Stimulated activated CD8-positive, alpha-beta memory T cell treated with anti-CD3 and anti-CD28 coated beads, Interleukin-4, amount 100 ng/mL, for 48 hours (primary cell): ENCODE measurements at regions not wholly inside any gene's neighbourhood (a gene's known extent, or its start where the extent isn't known, plus 50 kb on each side); places are given as distances from the start of the nearest gene placed in this dataset.
"Not testable (repeated sequence)": the region's sequence is repeated elsewhere in the genome, so short reads cannot be mapped to it uniquely, and the experiment has no call there.

ENCODE experiments used
- DNase-seq: peaks from one replicate; pipeline ENCODE4 v3.0.0-alpha.2; 2020

GRCh38 chr10:52483587-52483986 lies 169.5 kb downstream of the DKK1 start:
- DNase-seq, result no peak

GRCh38 chr10:52484206-52485065 lies 170.4 kb downstream of the DKK1 start:
- DNase-seq, result no peak

- no peak for DNase-seq
Measured at GRCh38 chr10:52485462-52485861, 171.4 kb downstream of the DKK1 start.

DNA sequence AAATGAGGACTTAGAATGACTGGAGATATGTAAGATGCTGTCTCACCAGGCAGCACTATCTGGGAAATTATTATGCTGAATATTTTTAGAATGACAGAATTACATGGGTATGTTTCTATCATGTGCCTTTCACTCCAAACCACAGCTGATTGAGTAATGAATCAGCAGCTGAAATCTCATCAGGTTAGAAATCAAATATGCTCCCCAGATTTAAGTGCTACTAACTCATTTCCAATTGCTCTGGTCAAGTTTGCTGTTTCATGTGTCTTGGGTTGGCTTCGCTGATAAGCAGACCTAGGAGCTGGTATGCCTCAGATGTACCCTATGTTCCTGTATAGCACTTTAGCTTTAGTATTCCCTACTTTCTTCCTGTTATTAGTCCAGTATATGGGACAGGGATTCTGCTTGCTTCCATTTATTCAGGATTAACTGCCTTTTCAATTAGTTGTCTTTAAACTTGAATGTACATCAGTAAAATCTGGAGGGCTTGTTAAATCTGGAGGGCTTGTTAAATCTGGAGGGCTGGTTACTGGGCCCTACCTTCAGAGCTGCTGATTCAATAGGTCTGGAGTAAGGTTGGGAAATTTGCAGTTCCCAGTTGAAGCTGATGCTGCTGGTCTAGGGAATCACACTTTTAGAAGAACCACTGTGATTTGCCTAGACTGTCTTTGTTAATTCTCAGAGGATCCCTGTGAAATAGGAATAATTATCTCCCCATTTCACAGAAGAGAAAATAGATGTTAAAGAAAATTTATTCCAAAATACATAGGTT lies 172.9 kb downstream of the DKK1 start:
- no peak for DNase-seq

DNA sequence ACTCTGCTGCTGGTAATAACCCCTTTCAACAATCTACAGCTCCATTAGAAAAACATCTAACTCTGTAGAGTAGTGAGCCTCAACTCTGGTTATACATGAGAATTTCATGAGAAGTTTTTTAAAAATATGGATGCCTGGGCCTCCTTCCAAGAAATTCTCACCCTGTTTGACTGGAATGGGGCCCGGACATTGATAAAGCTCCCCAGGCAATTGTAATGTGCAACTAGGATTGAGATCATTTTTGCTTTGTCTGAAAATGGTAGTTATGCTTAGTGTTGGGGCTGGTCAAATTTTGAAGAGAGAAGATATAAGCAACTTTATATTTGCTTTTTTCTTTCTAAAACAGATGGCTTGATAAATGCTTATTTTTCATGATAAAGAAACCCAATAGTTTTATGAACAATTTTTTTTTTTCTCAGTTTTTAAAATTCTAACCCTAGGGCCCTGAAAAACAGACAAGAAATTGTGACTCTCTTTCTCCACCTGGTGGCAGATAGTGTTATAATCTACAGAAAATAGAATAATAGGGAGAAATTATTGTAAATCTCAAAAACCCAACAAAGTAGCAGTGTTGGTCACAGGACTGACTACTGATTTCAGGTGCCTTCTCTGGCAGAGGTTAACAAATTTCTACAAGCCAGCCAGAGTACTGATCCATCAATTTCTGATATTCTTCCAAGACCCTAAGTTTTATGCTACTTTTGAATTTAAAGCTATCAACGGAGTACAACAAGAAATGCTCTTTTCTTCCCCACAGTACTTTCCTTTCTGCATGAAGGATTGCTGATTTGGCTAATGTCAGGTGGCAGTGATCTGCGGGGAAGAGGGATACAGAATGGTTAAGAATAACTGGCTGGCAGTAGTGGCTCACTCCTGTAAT lies 174.8 kb downstream of the DKK1 start:
- no peak for DNase-seq

GRCh38 chr10:52491246-52491995 lies 177.3 kb downstream of the DKK1 start:
- DNase-seq, result no peak

DNA sequence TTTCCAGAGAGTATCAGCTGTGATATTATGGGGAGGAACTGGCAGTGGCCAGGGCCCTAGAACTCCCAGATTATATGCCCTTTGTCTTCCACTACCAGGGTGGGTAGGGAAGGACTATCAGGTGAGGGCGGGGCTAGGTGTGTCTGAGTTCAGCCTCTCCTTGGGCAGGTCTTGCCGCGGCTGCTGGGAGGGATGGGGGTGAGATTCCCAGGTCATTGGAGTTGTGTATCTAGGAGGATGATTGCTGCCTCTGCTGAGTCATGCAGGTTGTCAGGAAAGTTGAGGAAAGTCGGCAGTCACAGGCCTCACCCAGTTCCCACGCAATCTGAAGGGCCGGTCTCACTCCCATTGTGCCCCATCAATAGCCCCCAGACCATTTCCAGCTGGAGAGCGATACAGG lies 185.2 kb downstream of the DKK1 start:
- DNase-seq, result no peak

GRCh38 chr10:52500476-52500875 lies 186.4 kb downstream of the DKK1 start:
- DNase-seq, result no peak

DNA sequence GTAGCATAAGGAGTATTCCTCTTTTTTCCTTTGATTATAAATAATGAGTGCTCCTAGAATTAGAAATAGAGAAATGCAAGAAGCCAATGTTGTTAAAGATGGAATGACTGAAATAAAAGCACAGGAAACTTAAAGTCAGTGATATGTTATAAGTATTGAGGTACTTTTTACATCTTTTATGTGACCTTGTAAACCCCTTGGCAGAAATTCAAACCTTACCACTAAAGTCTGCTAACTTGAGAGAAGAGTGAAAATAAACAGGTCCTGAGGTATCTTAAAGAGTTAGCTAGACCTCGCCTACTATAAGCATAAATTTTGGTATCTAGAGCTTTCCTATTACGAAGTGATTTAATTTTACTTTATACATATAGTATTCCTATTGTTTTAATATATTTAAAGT lies 188.2 kb downstream of the DKK1 start:
- no peak for DNase-seq

DNA sequence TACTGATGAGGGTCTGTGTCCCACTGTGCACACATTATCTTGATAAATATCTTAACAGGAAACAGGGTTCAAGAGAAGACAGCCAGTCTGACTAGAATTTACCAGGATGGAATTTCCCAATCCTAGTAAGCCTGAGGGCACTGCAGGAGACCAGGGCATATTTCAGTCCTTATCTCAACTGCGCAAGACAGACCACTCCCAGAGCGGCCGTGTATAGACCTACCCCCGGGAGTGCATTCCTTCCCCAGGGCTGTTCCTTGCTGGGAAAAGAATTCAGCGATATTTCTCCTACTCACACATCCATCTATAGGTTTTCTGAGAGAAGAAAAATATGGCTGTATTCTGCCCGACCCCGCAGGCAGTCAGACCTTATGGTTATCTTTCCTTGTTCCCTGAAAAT lies 191.3 kb downstream of the DKK1 start:
- not testable (repeated sequence) for DNase-seq

DNA sequence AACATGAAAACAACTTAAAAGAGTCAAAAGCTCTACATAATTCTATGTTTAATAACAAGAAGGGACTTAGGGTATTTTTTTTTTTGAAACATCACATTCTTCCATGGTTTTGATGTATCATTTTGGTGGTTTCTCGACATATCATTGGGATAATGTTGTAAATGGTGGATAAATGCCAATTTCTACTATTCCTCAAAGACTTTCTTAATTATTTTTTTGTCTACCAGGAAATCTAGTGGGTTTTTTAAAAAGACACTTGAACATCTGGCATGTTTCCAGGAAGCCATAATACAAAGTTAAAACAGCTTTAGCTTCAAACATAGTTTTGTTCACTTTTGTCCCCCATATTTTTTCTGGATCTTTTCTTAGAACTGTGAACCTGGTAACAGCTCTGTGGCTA lies 200.4 kb downstream of the DKK1 start:
- no peak for DNase-seq

DNA sequence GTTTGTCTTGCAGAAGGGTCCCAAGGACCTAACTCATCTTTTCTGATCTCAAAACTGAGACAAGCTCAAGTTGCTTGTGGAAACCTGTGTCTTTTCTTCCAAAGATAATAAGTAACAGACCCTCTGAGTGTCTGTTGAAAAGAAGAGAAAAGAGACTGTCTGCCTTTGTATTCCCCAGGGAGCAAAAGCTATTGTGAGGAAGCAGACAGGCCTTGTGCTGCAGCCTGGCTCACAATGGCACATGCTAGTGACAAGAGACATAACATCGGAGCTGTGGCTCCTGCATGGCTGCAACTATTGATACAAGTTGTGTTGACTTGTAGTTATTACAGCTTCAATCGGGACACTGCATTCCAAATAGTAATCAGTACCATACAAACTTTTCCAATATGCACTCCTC lies 202.9 kb downstream of the DKK1 start:
- DNase-seq, result no peak

DNA sequence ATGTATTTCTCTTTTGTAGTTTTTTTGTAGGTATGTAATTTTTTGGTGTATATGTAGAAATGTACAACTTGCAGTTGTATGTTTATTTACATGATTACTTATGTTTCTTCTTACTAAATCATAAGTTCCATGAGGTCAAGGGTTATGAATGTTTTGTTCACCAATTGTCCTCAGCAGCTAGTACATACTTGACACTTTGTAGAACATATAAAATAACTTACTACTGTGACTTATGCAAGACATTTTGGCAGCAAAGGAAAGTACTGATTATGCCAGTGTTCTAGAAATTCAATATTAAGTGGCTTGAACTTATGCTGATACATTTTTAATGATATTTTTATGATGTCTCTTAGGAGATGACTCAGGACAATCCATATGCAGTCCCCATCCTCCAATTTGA lies 209.6 kb downstream of the DKK1 start:
- DNase-seq, result no peak

DNA sequence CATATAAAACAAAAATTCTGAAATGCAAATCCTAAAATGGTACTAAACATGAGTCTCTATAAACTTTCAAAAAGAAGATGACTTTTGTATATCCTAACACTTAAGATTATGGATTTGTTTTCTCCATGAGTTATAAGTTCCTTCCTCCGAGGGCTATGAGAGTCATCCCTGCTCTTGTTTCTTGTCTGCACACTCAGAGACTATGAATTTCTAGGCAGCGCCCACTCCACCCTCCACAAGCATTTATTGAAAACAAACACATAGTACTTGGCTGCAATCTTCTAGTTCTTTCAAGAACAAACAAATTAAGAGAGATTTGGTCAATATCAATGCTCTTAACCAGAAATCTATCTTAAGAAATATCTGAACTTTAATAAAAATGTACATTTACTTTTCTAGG lies 211.7 kb downstream of the DKK1 start:
- DNase-seq, result no peak

DNA sequence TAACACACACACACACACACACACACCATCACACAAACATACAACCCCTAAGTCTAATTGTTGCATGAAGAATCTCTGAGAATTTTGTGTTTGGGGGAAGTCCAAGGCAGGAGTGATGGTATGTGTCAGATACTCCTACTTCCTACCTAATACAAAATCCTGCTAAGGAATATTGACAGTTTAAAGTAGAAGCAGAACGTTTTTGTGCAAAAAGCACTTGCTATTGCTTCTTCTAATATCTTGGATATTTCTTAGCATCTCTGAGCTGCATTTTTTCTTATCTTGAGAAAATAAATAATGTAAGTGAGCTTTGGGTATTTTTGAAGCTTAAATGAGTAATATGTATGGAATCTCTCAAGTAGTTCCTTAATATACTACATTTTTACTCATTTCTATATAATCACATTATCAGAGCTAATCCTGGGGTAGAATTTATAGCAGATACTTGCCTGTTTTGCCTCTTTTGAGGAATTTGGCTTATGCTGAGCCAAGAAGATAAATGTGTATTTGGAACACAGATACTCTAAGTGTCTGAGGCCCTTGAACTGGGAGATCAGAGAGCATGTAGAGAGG lies 212.3 kb downstream of the DKK1 start:
- no peak for DNase-seq

GRCh38 chr10:52532650-52533290 lies 218.7 kb downstream of the DKK1 start:
- DNase-seq, result no peak

- DNase-seq, result no peak
Measured at GRCh38 chr10:52533986-52534385, 219.9 kb downstream of the DKK1 start.

GRCh38 chr10:52539463-52539862 lies 225.4 kb downstream of the DKK1 start:
- no peak for DNase-seq

GRCh38 chr10:52540479-52540984 lies 226.5 kb downstream of the DKK1 start:
- DNase-seq, result no peak

- DNase-seq, result no peak
Measured at GRCh38 chr10:52541006-52541473, 227.0 kb downstream of the DKK1 start.

- no peak for DNase-seq
Measured at GRCh38 chr10:52542906-52543305, 228.8 kb downstream of the DKK1 start.
